Keratinocyte (primary cell): ENCODE measurements at regions not wholly inside any gene's neighbourhood (a gene's known extent, or its start where the extent isn't known, plus 50 kb on each side); places are given as distances from the start of the nearest gene placed in this dataset.

ENCODE experiments used
- DNase-seq: peaks from one replicate; pipeline ENCODE4 v3.0.0-alpha.2; 2011; ENCODE audit warnings: low read depth, missing footprints, low spot score
- FAIRE-seq: peaks from 2 replicates; lab custom pipeline; 2011; peaks lifted over from hg19 to GRCh38; lab: Jason Lieb, UNC
- H2AFZ ChIP-seq: 2 replicates; pipeline ENCODE4 v1.6.0; 2012; ENCODE audit warnings: low read length, control low read depth, inconsistent platforms; ENCODE audit not compliant: control insufficient read depth
- H3K27ac ChIP-seq: 2 replicates; pipeline ENCODE4 v1.5.1; 2011; ENCODE audit warnings: low read length; ENCODE audit not compliant: control insufficient read depth, insufficient read depth
- H3K27me3 ChIP-seq: 3 replicates; pipeline ENCODE4 v1.6.0; 2011; ENCODE audit warnings: low read length; ENCODE audit not compliant: control insufficient read depth, insufficient read depth; ENCODE audit errors: extremely low read depth
- H3K36me3 ChIP-seq, 2 experiments: 2 replicates in 1 of 2; 3 replicates in 1 of 2; pipeline ENCODE4 v1.5.1; 2011; ENCODE audit warnings: low read length in 2 of 2, mild to moderate bottlenecking in 1 of 2; ENCODE audit not compliant: control insufficient read depth in 2 of 2, insufficient read depth in 2 of 2; ENCODE audit errors: extremely low read depth in 1 of 2
- H3K4me1 ChIP-seq: 3 replicates; pipeline ENCODE4 v1.5.1; 2011; ENCODE audit warnings: low read length; ENCODE audit not compliant: control insufficient read depth, insufficient read depth; ENCODE audit errors: extremely low read depth
- H3K4me2 ChIP-seq: 3 replicates; pipeline ENCODE4 v1.6.0; 2011; ENCODE audit warnings: low read depth, low read length; ENCODE audit not compliant: control insufficient read depth, insufficient read depth; ENCODE audit errors: extremely low read depth
- H3K4me3 ChIP-seq, 3 experiments: fragments of 200-600 bp in 1 of 3; sonication (generic) in 1 of 3; 2 replicates in 2 of 3; 3 replicates in 1 of 3; pipeline ENCODE4 v1.5.1; 2011 to 2016; ENCODE audit warnings: low read length in 3 of 3, mild to moderate bottlenecking in 3 of 3, control low read depth in 2 of 3, inconsistent platforms in 1 of 3, low read depth in 1 of 3, mixed read lengths in 1 of 3, mixed run types in 1 of 3, moderate library complexity in 1 of 3; ENCODE audit not compliant: control insufficient read depth in 2 of 3, insufficient read depth in 2 of 3; ENCODE audit errors: extremely low read depth in 1 of 3
- H3K79me2 ChIP-seq: 2 replicates; pipeline ENCODE4 v1.6.0; 2012; ENCODE audit warnings: low read length; ENCODE audit not compliant: control insufficient read depth, insufficient read depth
- H3K9ac ChIP-seq: 3 replicates; pipeline ENCODE4 v1.6.0; 2011; ENCODE audit warnings: low read length; ENCODE audit not compliant: control insufficient read depth, insufficient read depth; ENCODE audit errors: extremely low read depth
- H3K9me1 ChIP-seq: 3 replicates; pipeline ENCODE4 v1.6.0; 2011; ENCODE audit warnings: low read length; ENCODE audit not compliant: control insufficient read depth, insufficient read depth; ENCODE audit errors: extremely low read depth
- H3K9me3 ChIP-seq: 2 replicates; pipeline ENCODE4 v1.5.1; 2012; ENCODE audit warnings: low read depth, low read length; ENCODE audit not compliant: control insufficient read depth
- H4K20me1 ChIP-seq: 3 replicates; pipeline ENCODE4 v1.6.0; 2011; ENCODE audit warnings: low read length; ENCODE audit not compliant: control insufficient read depth, insufficient read depth; ENCODE audit errors: extremely low read depth
- EZH2 ChIP-seq: IDR thresholded peaks from one replicate; pipeline ENCODE4 v1.6.1; 2012; ENCODE audit warnings: inconsistent platforms, mild to moderate bottlenecking, low read length, moderate library complexity
- dilution Hi-C: fragments of 300-500 bp; cut with MboI; formaldehyde crosslinking; loops from one replicate; pipeline ENCODE4 v1.7.0; 2020; ENCODE audit warnings: low sequenced_read_pairs; ENCODE audit not compliant: extremely low pct_ligation_motif_present
- TF ChIP-seq, protein P1 (sequence below), 3 experiments: IDR thresholded peaks in 1 of 3; conservative IDR thresholded peaks in 1 of 3; optimal IDR thresholded peaks in 1 of 3; 2 replicates in 2 of 3; 3 replicates in 1 of 3; pipeline versions ENCODE3 to v1.5.1; 2011; ENCODE audit warnings: low read length in 3 of 3, mild to moderate bottlenecking in 3 of 3, moderate library complexity in 2 of 3, control low read depth in 1 of 3, inconsistent platforms in 1 of 3; ENCODE audit not compliant: insufficient read depth in 2 of 3; ENCODE audit errors: extremely low read depth in 1 of 3

DNA sequence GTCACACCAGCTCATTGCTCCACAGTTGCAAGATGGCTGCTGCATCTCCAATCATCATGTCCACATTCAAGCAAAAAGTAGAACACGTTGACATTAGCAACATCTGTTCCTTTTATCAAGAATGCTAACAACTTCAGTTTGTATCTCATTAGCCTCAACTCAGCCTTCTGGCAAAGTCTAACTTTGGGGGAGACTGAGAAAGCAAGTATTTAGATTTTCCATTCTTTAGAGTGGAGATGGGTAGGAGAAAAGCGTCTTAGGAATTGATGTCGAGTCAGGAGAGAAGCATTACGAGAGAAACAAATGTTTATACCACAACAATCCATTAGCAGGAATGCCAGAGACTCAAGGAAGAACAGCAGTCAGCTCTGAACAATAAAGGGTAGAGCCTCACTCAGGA lies 446.3 kb downstream of the ENC1 start:
- Histone ChIP-seq H3K36me3 (no peaks in the 10 kb centered on the region), H3K4me3 (no peak overlapping the region), H3K4me2 (no peak overlapping the region), H3K27ac (no peak overlapping the region), H3K4me1 (peaks cover 2% of the 10 kb centered on the region), H2AFZ (no peak overlapping the region), H3K27me3 (no peaks in the 10 kb centered on the region), H3K9me3 (no peaks in the 10 kb centered on the region), H3K79me2 (no peaks in the 10 kb centered on the region), H3K9ac (no peak overlapping the region), H3K9me1 (no peaks in the 10 kb centered on the region), H4K20me1 (no peaks in the 10 kb centered on the region)
- dilution Hi-C loops: no loop called here
- TF ChIP-seq, protein P1, sequence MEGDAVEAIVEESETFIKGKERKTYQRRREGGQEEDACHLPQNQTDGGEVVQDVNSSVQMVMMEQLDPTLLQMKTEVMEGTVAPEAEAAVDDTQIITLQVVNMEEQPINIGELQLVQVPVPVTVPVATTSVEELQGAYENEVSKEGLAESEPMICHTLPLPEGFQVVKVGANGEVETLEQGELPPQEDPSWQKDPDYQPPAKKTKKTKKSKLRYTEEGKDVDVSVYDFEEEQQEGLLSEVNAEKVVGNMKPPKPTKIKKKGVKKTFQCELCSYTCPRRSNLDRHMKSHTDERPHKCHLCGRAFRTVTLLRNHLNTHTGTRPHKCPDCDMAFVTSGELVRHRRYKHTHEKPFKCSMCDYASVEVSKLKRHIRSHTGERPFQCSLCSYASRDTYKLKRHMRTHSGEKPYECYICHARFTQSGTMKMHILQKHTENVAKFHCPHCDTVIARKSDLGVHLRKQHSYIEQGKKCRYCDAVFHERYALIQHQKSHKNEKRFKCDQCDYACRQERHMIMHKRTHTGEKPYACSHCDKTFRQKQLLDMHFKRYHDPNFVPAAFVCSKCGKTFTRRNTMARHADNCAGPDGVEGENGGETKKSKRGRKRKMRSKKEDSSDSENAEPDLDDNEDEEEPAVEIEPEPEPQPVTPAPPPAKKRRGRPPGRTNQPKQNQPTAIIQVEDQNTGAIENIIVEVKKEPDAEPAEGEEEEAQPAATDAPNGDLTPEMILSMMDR (optimal IDR thresholded peaks at IDR 0.05 in 1 of 3, IDR thresholded peaks at IDR 0.05 in 1 of 3, conservative IDR thresholded peaks at IDR 0.05 in 1 of 3; ENCODE audit: extremely low read depth in 1 of 3, insufficient read depth in 2 of 3, low read length in 3 of 3): no peak
- no peak for TF ChIP-seq EZH2
- DNase-seq (no peak), FAIRE-seq (no peak)

DNA sequence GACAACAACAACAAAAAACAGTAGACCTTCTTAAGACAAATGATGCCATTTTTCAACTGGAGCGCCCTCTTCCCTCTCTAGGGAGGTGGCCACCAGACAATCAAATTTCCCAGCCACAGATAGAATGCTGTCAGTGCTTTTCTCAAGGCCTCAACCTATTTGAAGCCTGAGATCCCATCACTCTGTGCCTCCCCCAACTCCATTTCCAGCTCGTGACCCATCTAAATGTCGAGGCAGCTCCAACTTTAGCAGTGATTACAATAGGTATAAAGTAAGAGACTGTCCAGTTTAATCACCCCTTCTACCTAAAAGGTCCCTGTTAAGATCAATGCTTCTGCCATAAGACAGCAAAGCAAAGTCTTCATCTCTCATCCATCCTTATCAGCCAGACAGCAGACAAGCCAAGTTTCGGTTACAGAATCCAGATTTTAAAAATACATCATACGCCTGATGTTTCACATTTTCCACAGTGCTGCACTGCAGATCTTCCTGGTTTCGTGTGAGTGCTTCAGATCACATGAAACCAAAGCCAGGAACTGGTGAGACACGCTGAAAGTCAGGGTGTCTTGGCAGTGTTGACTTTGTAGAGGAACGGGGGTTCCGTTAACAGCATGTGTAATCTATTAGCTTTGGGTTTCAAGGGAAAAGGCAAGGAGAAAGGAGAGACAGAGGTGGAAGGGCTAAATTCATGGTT lies 447.8 kb downstream of the ENC1 start:
- DNase-seq (no peak), FAIRE-seq (no peak)
- dilution Hi-C loops: no loop called here
- no peak for TF ChIP-seq EZH2
- TF ChIP-seq, protein P1 (optimal IDR thresholded peaks at IDR 0.05 in 1 of 3, IDR thresholded peaks at IDR 0.05 in 1 of 3, conservative IDR thresholded peaks at IDR 0.05 in 1 of 3; ENCODE audit: extremely low read depth in 1 of 3, insufficient read depth in 2 of 3, low read length in 3 of 3): no peak
- Histone ChIP-seq H2AFZ (no peak overlapping the region), H4K20me1 (no peaks in the 10 kb centered on the region), H3K4me2 (no peak overlapping the region), H3K4me3 (no peak overlapping the region), H3K9me3 (no peaks in the 10 kb centered on the region), H3K9me1 (no peaks in the 10 kb centered on the region), H3K4me1 (no peaks in the 10 kb centered on the region), H3K9ac (no peak overlapping the region), H3K27ac (no peak overlapping the region), H3K79me2 (no peaks in the 10 kb centered on the region), H3K36me3 (no peaks in the 10 kb centered on the region), H3K27me3 (no peaks in the 10 kb centered on the region)
